NCI-H1436 treated with DMSO at 0.1 percent for 48 hours (cell line): ENCODE measurements at regions not wholly inside any gene's neighbourhood (a gene's known extent, or its start where the extent isn't known, plus 50 kb on each side); places are given as distances from the start of the nearest gene placed in this dataset.

Source experiments
- DNase-seq: peaks from one replicate; lab custom pipeline; 2025; lab: John Stamatoyannopoulos, UW

- no peak for DNase-seq
Measured at GRCh38 chr5:144822503-144822902, 651.8 kb downstream of the KCTD16 start.

- DNase-seq = no peak
Measured at GRCh38 chr5:144820278-144820677, 649.6 kb downstream of the KCTD16 start.

- DNase-seq = no peak
Measured at GRCh38 chr5:144815131-144815530, 644.5 kb downstream of the KCTD16 start.

- no peak for DNase-seq
Measured at GRCh38 chr5:144812763-144813162, 642.1 kb downstream of the KCTD16 start.

GRCh38 chr5:144800169-144800568 is 629.5 kb downstream of the KCTD16 start:
- no peak for DNase-seq

- DNase-seq = no peak
Measured at GRCh38 chr5:144798595-144798994, 627.9 kb downstream of the KCTD16 start.

- no peak for DNase-seq
Measured at GRCh38 chr5:144794922-144795321, 624.2 kb downstream of the KCTD16 start.

GRCh38 chr5:144788556-144788955 is 617.9 kb downstream of the KCTD16 start:
- DNase-seq = no peak

GRCh38 chr5:144788046-144788445 is 617.4 kb downstream of the KCTD16 start:
- DNase-seq = no peak

- DNase-seq = no peak
Measured at GRCh38 chr5:144779368-144779767, 608.7 kb downstream of the KCTD16 start.

GRCh38 chr5:144778561-144778960 is 607.9 kb downstream of the KCTD16 start:
- DNase-seq = no peak

- no peak for DNase-seq
Measured at GRCh38 chr5:144774197-144774596, 603.5 kb downstream of the KCTD16 start.

- DNase-seq = no peak
Measured at GRCh38 chr5:144773628-144774027, 603.0 kb downstream of the KCTD16 start.

GRCh38 chr5:144771802-144772201 is 601.1 kb downstream of the KCTD16 start:
- DNase-seq = no peak

- no peak for DNase-seq
Measured at GRCh38 chr5:144742361-144742760, 571.7 kb downstream of the KCTD16 start.

GRCh38 chr5:144731786-144732185 is 561.1 kb downstream of the KCTD16 start:
- no peak for DNase-seq

- DNase-seq = no peak
Measured at GRCh38 chr5:144712090-144712489, 541.4 kb downstream of the KCTD16 start.

- DNase-seq = no peak
Measured at GRCh38 chr5:144711172-144711571, 540.5 kb downstream of the KCTD16 start.

GRCh38 chr5:144710637-144711036 is 540.0 kb downstream of the KCTD16 start:
- DNase-seq = no peak

GRCh38 chr5:144703776-144704175 is 533.1 kb downstream of the KCTD16 start:
- DNase-seq = no peak

- no peak for DNase-seq
Measured at GRCh38 chr5:144698484-144698883, 527.8 kb downstream of the KCTD16 start.

- DNase-seq = no peak
Measured at GRCh38 chr5:144697847-144698262, 527.2 kb downstream of the KCTD16 start.

GRCh38 chr5:144691936-144692335 is 521.3 kb downstream of the KCTD16 start:
- DNase-seq = no peak

- DNase-seq = no peak
Measured at GRCh38 chr5:144684899-144685298, 514.2 kb downstream of the KCTD16 start.

GRCh38 chr5:144680711-144681110 is 510.0 kb downstream of the KCTD16 start:
- no peak for DNase-seq
